GM19468 (cell line): ENCODE measurements at regions not wholly inside any gene's neighbourhood (a gene's known extent, or its start where the extent isn't known, plus 50 kb on each side); places are given as distances from the start of the nearest gene placed in this dataset.
"Not testable (repeated sequence)": the region's sequence is repeated elsewhere in the genome, so short reads cannot be mapped to it uniquely, and the experiment has no call there.

Experiments used
- ATAC-seq: cut with Tn5 transposase; IDR thresholded peaks from one replicate; pipeline ENCODE4 v1.9.1; 2021; ENCODE audit warnings: mild to moderate bottlenecking, moderate library complexity, moderate number of reproducible peaks; ENCODE audit not compliant: unreplicated experiment; ENCODE audit errors: extremely low read depth

- not testable (repeated sequence) for ATAC-seq
Measured at GRCh38 chr7:32816409-32816948, 75.1 kb downstream of the KBTBD2 start.

DNA sequence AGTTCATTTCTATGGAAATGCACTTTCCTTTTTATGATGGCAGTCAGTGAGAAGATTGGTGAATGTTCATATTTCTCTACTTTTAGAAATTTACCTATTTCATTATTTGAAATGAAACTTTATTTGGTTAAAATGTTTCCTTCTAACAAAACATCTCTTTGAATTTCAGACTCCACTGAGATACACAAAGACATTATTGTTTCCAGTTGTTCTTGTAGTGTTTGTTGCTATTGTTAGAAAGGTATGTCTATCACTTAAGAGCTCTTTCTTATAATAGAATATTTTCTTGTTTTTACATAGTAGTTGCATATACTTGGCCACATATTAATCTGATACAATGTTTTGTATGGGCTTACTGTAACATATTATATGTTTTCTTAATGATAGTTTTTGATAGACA is 76.8 kb downstream of the KBTBD2 start:
- ATAC-seq, result not testable (repeated sequence)

DNA sequence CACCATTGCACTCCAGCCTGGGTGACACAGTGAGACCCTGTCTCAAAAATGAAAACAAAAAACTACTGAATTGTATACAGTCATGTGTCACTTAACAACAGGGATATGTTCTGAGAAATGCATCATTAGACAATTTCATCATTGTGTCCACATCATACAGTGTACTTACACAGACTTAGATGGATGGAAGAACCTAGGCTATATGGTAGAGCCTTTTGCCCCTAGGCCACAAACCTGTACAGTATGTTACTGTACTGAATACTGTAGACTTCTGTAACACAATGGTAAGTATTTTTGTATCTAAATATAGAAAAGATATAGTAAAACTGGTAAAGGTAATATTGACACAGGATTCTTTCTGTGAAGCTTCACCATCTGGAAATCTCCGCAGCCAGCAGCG is 81.7 kb downstream of the KBTBD2 start:
- ATAC-seq, result no peak

- ATAC-seq, result no peak
Measured at GRCh38 chr7:32809347-32809746, 82.2 kb downstream of the KBTBD2 start.

- ATAC-seq, result no peak
Measured at GRCh38 chr7:32803406-32804141, 88.0 kb downstream of the KBTBD2 start.

- no peak for ATAC-seq
Measured at GRCh38 chr7:32802305-32802910, 89.2 kb downstream of the KBTBD2 start.

- ATAC-seq, result not testable (repeated sequence)
Measured at GRCh38 chr7:32793053-32793452, 98.5 kb downstream of the KBTBD2 start.

DNA sequence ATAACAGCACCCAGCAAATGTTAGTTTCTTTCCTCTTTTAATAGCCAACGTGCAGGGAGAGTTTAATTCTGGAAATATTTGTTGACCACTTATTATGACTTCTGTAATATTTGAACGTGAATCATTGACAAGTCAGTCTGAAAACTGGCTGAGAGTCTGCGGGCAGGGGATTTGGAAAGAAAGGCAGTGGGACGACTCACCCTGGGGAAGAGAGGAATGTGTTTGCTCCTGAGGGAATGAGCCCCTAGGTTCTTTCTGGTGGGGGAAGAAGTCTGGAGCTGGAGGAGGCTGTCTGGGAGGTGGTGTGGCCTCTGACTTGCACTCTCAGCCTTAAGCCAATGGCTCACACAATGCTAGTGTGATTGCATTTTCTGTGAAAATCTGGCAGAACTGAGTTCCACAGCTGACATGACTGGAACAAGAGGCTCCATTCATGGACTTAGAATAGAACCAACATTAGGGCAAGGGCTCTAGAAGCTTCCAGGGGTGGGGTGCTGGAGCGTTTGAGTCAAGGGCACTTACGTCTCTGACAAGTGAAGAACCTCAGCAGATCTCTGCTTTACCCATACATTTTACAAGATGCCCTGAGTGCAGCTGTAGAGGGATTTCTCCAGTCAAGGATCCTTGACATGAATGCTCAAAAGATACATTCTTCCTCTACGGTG is 100.7 kb downstream of the KBTBD2 start:
- not testable (repeated sequence) for ATAC-seq

DNA sequence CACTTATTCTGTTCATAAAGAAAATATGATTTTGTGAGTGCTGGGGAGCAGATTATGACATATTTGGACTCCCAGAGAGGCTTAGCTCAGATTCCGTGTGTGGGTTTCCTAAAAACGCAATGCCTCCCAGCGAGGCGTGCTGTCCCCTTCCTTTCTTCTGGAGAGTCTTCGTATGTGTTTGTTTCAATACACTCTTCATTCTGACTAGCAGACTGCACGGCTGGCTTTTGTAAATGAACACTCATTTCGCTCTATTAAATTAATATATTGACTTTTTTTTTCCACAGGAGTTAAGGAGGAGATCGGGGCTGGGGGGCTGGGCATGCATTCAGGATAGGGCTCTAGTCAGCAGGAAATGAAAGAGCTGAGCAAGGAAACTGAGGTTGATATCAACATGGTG is 102.3 kb downstream of the KBTBD2 start:
- not testable (repeated sequence) for ATAC-seq

GRCh38 chr7:32788174-32788573 is 103.4 kb downstream of the KBTBD2 start:
- not testable (repeated sequence) for ATAC-seq

DNA sequence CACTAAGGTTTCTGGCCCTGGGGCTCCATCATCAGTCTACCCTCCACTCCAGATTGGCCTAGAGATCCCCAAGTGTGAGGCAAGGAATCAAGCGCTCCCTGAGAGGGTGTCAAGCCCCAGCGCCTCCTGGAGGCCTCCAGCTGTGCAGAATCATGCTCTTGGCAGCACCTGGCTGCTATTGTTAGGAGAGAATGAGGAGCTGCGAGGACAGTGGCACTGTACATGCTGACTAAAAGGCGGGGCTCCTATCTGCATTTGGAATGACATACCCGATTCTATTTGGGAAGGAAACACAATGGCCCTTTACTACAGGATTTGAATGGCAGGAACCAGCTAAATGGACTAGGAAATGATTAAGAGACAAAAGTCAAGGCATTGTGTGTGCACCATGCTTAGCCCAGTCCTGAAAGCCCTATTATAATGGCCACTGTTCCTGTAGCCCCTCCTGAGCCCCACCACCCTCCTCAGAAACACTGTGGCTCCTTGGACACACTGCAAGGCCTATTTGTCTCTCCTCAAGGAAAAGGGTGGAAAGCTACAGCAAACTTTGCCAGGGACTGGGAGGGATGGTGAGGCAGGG is 106.1 kb downstream of the KBTBD2 start:
- ATAC-seq, result not testable (repeated sequence)

- not testable (repeated sequence) for ATAC-seq
Measured at GRCh38 chr7:32779895-32780294, 111.7 kb downstream of the KBTBD2 start.

DNA sequence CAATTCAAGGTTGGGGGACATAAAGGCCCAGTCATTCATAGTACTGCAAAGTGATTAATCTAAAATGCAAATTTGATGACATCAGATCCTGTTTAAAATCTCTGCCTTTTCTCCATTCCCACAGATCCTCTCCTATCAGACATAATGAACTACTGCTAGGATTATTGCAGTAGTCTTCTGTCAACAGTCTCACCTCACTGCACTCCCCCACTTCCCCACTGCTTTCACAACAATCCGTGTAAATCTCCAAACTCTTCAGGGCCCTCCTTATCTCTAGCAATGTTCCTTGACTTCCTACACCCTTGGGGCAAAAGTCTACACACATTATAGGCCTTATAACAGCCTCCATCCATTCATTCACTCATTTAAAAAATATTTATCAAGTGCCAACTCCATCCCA is 112.4 kb downstream of the KBTBD2 start:
- no peak for ATAC-seq

DNA sequence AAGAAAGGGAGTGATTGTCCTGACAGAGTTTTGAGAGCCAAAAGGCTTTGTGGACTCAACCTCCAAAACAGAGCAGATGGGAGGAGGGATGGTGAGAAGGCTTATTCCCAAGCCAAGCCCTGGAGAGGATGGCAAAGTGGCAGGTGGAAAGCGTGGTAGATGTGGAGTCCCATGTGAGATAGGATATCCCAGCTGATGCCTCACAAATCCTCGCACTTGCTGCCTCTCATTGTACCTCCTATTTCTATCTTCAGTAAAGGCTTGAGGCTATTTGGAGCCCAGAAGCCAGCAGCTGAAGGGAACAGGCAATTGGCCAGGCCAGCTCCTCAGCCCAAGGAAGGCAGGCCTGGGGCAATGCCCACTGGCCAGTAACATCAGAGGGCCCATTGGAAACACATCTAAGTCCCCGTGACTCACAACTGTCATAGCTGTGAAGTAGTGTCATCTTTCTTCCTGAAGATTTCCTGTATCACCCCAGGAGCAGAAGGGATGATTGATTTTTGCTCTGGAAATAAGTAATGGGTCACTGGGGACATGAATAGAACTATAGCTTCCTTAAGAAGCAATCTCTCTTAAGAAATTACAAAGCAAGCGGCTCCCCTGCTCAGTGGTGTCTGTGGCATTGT is 114.4 kb downstream of the KBTBD2 start:
- ATAC-seq, result not testable (repeated sequence)

DNA sequence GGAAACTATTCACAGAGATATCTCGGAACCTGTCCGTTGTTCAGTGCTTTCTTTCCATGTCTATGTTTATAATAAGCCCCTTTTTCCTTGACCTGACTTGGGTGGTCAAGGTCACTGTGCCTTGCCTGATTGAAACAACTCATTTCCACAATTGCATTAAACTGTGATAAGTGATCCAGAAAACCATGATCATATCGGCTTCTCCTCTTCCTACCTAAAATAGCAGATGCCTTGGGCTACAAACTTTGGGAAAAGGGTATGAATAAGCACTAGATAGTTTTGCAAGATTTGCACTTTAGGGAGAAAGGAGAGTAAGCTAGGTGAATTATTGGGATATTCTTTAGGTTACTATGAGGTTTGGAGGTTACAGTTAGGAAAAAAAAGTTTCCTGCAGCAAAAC is 115.2 kb downstream of the KBTBD2 start:
- not testable (repeated sequence) for ATAC-seq

DNA sequence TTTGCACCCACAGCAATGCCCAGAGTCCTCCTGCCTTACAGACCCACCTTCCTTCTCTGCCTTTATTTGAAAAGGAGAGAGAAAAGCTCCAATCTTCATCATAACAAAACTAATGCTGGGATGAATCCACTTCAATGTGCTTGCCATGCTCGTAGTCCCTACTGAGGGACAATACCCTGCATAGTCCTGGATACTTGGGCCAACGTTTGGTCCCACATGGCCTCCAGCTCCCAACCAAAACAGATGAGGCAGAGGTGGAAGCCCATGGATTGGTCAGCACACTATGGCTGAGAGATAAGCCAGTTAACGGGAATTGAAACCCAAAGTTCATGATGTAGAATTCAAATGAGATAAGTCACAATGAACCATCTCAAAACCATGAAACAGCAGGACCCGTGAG is 115.8 kb downstream of the KBTBD2 start:
- not testable (repeated sequence) for ATAC-seq

DNA sequence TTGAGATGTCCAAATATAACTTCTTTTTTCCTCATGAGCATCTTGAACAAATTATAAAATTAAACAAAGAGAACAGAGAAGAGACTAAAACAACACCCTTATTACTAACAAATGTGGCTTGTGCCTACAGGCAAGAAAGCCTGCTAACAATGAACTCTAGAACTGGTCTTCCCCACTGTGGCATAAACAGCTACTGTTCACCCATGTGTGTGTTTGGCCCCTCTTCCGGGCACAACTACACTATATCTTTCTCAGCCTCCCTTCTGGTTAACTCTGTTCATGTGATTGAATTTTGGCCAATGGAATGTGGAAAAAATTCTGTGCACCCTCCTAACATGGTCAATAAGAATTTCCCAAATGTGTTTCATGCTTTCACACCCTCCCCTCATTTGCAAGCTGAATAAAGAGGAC is 117.0 kb downstream of the KBTBD2 start:
- no peak for ATAC-seq

DNA sequence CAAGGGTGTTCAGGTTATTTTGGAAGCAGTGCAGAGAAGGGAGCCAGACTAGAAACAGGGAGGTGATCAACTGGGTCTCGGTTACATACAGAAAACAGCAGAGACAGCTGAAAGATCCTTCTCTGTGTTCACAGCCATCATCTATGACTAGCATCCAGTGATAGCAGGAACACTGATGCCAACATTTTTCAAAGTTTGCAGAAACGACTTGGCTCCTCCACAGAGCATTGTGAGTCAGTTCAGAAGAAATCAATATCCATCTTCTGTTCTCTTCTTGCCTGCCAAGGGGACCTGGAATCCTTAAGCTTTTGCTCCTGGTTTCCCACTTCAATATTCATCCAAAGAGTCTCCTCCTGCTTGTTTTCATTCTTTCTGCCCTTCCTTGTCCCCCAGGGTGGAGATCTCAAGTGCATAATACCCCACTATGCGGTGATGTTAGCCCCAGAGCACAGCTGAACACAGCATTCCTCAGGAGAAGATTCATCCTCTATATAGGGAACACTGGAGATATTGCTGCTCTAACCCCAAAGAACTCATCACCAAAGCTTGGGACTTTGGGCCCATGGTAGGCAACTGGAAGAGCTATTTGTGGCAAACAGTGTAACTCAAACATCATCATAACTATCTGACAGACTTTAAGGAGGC is 122.6 kb downstream of the KBTBD2 start:
- ATAC-seq, result not testable (repeated sequence)

DNA sequence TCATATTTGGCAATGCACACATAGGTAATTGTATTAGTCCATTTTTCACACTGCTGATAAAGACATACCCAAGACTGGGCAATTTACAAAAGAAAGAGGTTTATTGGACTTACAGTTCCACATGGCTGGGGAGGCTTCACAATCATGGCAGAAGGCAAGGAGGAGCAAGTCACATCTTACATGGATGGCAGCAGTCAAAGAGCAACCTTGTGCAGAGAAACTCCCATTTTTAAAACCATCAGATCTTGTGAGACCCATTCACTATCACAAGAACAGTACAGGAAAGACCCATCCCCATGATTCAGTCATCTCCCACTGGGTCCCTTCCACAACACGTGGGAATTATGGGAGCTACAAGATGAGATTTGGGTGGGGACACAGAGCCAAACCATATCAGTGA is 123.2 kb downstream of the KBTBD2 start:
- not testable (repeated sequence) for ATAC-seq
